ENCODE measurements at regions not wholly inside any gene's neighbourhood (a gene's known extent, or its start where the extent isn't known, plus 50 kb on each side); places are given as distances from the start of the nearest gene placed in this dataset.

DNA sequence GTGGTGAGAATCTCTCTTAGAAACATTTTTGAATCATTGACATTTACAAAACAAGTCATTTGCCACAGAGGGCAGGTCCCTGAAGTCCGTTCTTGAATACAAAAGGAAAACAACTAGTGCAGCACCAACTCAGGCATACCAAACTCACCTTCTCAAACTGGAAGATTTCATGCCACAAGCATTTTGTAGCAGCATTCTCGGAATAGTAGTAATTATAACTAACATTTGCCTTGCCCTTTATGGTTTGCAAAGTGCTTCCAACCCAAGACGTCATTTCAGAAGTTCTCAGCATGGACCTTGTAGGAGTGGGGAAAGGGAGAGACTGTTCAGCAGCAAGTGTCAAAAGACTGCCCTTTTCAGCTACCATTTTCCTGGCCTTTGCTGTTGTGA, 344.6 kb downstream of the RFC3 start:
- no peak for DNase-seq (ENCODE audit: low spot score)
- TF ChIP-seq, protein P1, sequence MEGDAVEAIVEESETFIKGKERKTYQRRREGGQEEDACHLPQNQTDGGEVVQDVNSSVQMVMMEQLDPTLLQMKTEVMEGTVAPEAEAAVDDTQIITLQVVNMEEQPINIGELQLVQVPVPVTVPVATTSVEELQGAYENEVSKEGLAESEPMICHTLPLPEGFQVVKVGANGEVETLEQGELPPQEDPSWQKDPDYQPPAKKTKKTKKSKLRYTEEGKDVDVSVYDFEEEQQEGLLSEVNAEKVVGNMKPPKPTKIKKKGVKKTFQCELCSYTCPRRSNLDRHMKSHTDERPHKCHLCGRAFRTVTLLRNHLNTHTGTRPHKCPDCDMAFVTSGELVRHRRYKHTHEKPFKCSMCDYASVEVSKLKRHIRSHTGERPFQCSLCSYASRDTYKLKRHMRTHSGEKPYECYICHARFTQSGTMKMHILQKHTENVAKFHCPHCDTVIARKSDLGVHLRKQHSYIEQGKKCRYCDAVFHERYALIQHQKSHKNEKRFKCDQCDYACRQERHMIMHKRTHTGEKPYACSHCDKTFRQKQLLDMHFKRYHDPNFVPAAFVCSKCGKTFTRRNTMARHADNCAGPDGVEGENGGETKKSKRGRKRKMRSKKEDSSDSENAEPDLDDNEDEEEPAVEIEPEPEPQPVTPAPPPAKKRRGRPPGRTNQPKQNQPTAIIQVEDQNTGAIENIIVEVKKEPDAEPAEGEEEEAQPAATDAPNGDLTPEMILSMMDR (IDR thresholded peaks at IDR 0.05), result no peak
- peak overlapping the region; percentile 68 to 90 for H3K27ac ChIP-seq
- H3K4me3 ChIP-seq, result peak overlapping the region; percentile 31

DNA sequence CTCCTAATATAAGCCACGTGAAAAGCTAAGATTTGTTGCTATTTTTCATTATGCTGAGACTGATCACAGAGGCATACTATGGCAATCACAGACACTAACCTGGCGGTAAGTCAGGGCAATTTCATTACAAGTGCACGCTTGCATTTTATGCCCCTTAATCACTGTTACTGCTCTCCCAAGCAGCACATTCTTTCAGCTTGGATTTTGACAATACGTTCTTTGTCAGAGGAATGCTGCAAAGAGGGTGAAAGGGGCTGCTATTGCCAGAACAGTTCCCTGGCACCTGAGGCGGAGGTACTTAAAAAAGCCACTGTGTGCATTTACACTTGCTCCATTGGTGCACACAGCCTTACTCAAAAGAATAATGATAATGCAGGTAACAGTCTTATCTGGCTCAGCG, 346.6 kb downstream of the RFC3 start:
- DNase-seq (ENCODE audit: low spot score), result no peak
- TF ChIP-seq, protein P1 (IDR thresholded peaks at IDR 0.05), result no peak
- Histone ChIP-seq H3K4me3 (no peak overlapping the region), H3K27ac (peak overlapping the region in 1 of 2 donors; percentile 26)

DNA sequence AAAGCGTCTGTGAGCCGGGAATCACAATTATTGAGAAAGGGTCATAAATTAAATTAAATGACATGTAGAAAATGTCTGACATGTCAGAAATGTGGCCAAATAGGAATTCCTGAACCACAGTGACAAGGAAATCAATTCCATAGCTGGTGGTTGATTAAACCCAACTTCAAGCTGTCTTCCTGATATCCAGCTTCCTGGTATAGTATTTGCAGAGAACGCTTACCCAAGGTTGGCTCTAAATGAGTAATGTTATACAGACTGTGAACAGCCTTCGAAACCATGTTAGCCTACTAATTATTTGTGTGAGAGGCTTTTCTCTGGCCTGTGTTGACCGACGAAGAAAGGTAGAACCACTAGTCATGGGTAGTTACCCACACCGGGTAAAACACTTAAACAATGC, 347.2 kb downstream of the RFC3 start:
- TF ChIP-seq, protein P1 (IDR thresholded peaks at IDR 0.05), result no peak
- H3K27ac ChIP-seq, result no peak overlapping the region
- DNase-seq (ENCODE audit: low spot score), result no peak

DNA sequence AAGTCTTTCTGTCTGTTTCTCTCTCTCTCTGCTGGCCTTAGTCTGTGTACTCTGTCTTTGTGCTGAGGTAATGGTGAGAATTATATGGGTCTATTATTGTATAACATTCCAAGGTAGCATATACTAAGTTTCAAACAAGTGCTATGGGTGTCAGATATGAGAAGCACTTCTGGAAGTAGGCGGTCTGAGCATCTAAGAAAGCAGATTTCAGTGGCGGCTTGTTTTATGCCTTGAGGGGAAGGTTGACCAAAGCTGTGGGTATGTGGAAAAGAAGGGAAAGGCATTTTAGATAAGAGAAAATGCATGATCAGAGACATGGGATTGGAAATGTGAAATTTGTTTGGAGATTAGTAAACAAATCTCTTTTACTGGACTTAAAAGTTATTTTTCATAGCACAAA, 348.5 kb downstream of the RFC3 start:
- DNase-seq (ENCODE audit: low spot score), result no peak
- H3K4me3 ChIP-seq, result no peak overlapping the region
- no peak overlapping the region for H3K27ac ChIP-seq
- TF ChIP-seq, protein P1 (IDR thresholded peaks at IDR 0.05), result no peak

More for the DNA sequence above, 347.2 kb downstream of the RFC3 start:
- no peak overlapping the region for H3K4me3 ChIP-seq

DNA sequence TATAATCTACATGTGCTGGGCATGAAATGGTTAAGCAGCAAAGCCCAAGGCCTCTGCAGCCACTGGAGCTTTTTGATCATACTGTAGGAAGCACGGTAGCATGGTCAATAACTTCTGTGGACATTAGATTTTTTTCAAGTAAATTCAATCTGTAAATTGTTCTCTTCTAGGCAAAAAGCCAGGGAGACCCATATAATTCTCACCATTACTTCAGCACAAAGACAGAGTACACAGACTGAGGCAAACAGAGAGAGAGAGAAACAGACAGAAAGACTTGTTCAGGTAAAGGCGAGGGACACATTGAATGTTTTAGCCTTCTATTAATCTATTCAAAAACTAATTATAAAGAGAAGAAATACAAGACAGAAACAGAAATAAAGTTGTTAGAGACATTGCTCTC, 349.4 kb downstream of the RFC3 start:
- DNase-seq (ENCODE audit: low spot score), result no peak
- TF ChIP-seq, protein P1 (IDR thresholded peaks at IDR 0.05), result no peak
- no peak overlapping the region for H3K4me3 ChIP-seq
- H3K27ac ChIP-seq, result no peak overlapping the region

DNA sequence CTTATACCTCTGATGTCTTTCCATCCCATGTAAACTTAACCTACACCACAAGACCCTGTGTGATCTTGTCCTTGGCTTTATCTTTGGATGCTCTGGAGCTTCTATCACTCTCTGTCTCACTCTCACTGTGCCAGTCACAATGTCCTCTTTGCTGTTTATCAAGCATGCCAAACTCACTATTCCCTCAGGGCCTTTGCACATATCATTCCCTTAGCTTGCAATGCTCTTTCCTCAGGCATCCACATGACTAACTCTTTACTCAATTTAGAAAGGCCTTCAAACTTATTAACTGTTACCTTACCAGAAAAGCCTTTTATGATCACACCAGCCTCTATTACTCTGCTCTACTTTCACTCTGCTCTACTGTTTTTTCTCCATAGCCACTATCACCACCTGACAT, 354.1 kb downstream of the RFC3 start:
- Histone ChIP-seq H3K27ac (no peak overlapping the region), H3K4me3 (no peak overlapping the region)
- DNase-seq (ENCODE audit: low spot score), result no peak
- TF ChIP-seq, protein P1 (IDR thresholded peaks at IDR 0.05), result no peak

- TF ChIP-seq, protein P1 (IDR thresholded peaks at IDR 0.05), result no peak
- Histone ChIP-seq H3K4me3 (no peak overlapping the region), H3K27ac (no peak overlapping the region)
- no peak for DNase-seq (ENCODE audit: low spot score)
Observed at GRCh38 chr13:34174671-34175145, 356.8 kb downstream of the RFC3 start.

Data from coronary artery (tissue), 2 donors.